ENCODE measurements at regions not wholly inside any gene's neighbourhood (a gene's known extent, or its start where the extent isn't known, plus 50 kb on each side); places are given as distances from the start of the nearest gene placed in this dataset.

- TF ChIP-seq, protein P1, sequence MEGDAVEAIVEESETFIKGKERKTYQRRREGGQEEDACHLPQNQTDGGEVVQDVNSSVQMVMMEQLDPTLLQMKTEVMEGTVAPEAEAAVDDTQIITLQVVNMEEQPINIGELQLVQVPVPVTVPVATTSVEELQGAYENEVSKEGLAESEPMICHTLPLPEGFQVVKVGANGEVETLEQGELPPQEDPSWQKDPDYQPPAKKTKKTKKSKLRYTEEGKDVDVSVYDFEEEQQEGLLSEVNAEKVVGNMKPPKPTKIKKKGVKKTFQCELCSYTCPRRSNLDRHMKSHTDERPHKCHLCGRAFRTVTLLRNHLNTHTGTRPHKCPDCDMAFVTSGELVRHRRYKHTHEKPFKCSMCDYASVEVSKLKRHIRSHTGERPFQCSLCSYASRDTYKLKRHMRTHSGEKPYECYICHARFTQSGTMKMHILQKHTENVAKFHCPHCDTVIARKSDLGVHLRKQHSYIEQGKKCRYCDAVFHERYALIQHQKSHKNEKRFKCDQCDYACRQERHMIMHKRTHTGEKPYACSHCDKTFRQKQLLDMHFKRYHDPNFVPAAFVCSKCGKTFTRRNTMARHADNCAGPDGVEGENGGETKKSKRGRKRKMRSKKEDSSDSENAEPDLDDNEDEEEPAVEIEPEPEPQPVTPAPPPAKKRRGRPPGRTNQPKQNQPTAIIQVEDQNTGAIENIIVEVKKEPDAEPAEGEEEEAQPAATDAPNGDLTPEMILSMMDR (IDR thresholded peaks at IDR 0.05; ENCODE audit: low read depth, low read length): no peak
- no peak for DNase-seq (ENCODE audit: low read depth in 2 of 2)
- no peak overlapping the region for H3K4me3 ChIP-seq (replicated peaks in 1 of 2; ENCODE audit: low read depth in 2 of 2, low read length in 2 of 2)
These were observed 74.7 kb upstream of the SPIN1 start for GRCh38 chr9:88313364-88314220.

GRCh38 chr9:88312517-88313103 lies 75.6 kb upstream of the SPIN1 start:
- DNase-seq (ENCODE audit: low read depth in 2 of 2): no peak
- TF ChIP-seq, protein P1 (IDR thresholded peaks at IDR 0.05; ENCODE audit: low read depth, low read length): no peak
- H3K4me3 ChIP-seq (replicated peaks in 1 of 2; ENCODE audit: low read depth in 2 of 2, low read length in 2 of 2): no peak overlapping the region

DNA sequence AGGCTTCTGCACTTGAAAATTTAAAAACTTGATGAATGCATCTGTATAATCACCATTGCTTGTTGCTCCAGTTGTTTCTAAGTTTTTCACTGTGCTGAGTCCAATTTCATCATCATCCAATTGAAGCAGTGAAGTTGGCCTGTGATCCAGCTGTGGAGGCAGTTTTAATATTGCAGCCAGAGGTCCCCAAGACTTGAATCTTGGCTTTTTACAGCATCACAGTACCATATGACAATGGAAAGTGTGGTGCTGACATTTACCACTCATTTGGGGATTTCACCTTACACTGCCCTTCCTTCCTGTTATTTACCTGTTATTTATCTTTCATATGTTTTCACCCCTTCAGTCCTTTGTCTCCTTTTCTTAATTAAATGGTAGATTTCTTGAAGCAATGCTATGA lies 76.2 kb upstream of the SPIN1 start:
- DNase-seq (ENCODE audit: low read depth in 2 of 2): no peak
- TF ChIP-seq, protein P1 (IDR thresholded peaks at IDR 0.05; ENCODE audit: low read depth, low read length): no peak
- H3K4me3 ChIP-seq (replicated peaks in 1 of 2; ENCODE audit: low read depth in 2 of 2, low read length in 2 of 2): no peak overlapping the region

- no peak overlapping the region for H3K4me3 ChIP-seq (replicated peaks in 1 of 2; ENCODE audit: low read depth in 2 of 2, low read length in 2 of 2)
- TF ChIP-seq, protein P1 (IDR thresholded peaks at IDR 0.05; ENCODE audit: low read depth, low read length): no peak
- peak; percentile 20 to 28 for DNase-seq (ENCODE audit: low read depth in 2 of 2)
These were observed 77.8 kb upstream of the SPIN1 start for GRCh38 chr9:88310310-88310980.

GRCh38 chr9:88308831-88309560 lies 79.2 kb upstream of the SPIN1 start:
- no peak overlapping the region for H3K4me3 ChIP-seq (replicated peaks in 1 of 2; ENCODE audit: low read depth in 2 of 2, low read length in 2 of 2)
- TF ChIP-seq, protein P1 (IDR thresholded peaks at IDR 0.05; ENCODE audit: low read depth, low read length): no peak
- DNase-seq (ENCODE audit: low read depth in 2 of 2): no peak

GRCh38 chr9:88307136-88307535 lies 81.1 kb upstream of the SPIN1 start:
- TF ChIP-seq, protein P1 (IDR thresholded peaks at IDR 0.05; ENCODE audit: low read depth, low read length): no peak
- no peak overlapping the region for H3K4me3 ChIP-seq (replicated peaks in 1 of 2; ENCODE audit: low read depth in 2 of 2, low read length in 2 of 2)
- DNase-seq (ENCODE audit: low read depth in 2 of 2): no peak
